B cell (primary cell): ENCODE measurements at regions not wholly inside any gene's neighbourhood (a gene's known extent, or its start where the extent isn't known, plus 50 kb on each side); places are given as distances from the start of the nearest gene placed in this dataset.

Experiments used
- ATAC-seq: fragments of 200-7000 bp; cut with Tn5 transposase; one replicate; pipeline ENCODE4 v1.10.0; 2021; ENCODE audit warnings: low read depth, mild to moderate bottlenecking, moderate number of reproducible peaks, moderate library complexity
- CTCF ChIA-PET: fragments of 350-600 bp; sonication (Branson Sonifier 250); formaldehyde crosslinking; loops from one replicate; lab custom pipeline; 2021; ENCODE audit warnings: antibody characterized with exemption, inconsistent platforms; lab: Charles Lee
- POLR2A ChIA-PET: fragments of 350-600 bp; sonication (Branson Sonifier 250); formaldehyde crosslinking; loops from one replicate; lab custom pipeline; 2021; ENCODE audit warnings: antibody characterized with exemption; lab: Charles Lee
- DNase-seq: peaks from one replicate; pipeline ENCODE4 v3.0.0; 2013
- H2AFZ ChIP-seq: 2 replicates; pipeline ENCODE4 v1.6.1; 2012; ENCODE audit warnings: mild to moderate bottlenecking, low read depth, low read length; ENCODE audit not compliant: insufficient read depth, poor library complexity, severe bottlenecking
- H3K27ac ChIP-seq, 2 donors: 1 replicate in 1 of 2; 2 replicates in 1 of 2; pipeline ENCODE4 v1.5.1; 2012 to 2013; ENCODE audit warnings: low read length in 2 of 2, mild to moderate bottlenecking in 2 of 2, moderate library complexity in 1 of 2
- H3K27me3 ChIP-seq, 4 experiments: fragments of 200-600 bp in 1 of 4; sonication (generic) in 1 of 4; replicated peaks in 1 of 4; 1 replicate in 2 of 4; 2 replicates in 2 of 4; pipeline versions ENCODE4 v1.6.1 to v1.7.0; 2013 to 2016; ENCODE audit warnings: low read length in 3 of 4, mild to moderate bottlenecking in 2 of 4, mixed read lengths in 1 of 4, moderate library complexity in 1 of 4; ENCODE audit not compliant: insufficient read depth in 4 of 4, control insufficient read depth in 3 of 4; ENCODE audit errors: control extremely low read depth in 1 of 4
- H3K36me3 ChIP-seq, 2 experiments: replicated peaks in 1 of 2; 1 replicate in 1 of 2; 2 replicates in 1 of 2; pipeline versions ENCODE4 v1.6.1 to v1.7.1; 2013; ENCODE audit warnings: low read length in 1 of 2; ENCODE audit not compliant: insufficient read depth in 2 of 2, control insufficient read depth in 1 of 2; ENCODE audit errors: control extremely low read depth in 1 of 2, extremely low read depth in 1 of 2
- H3K4me1 ChIP-seq, 2 donors: fragments of 200-600 bp in 1 of 2; sonication (generic) in 1 of 2; 1 replicate in 1 of 2; 2 replicates in 1 of 2; pipeline versions ENCODE4 v1.5.1 to v1.6.1; 2013 to 2017; ENCODE audit warnings: low read length in 2 of 2; ENCODE audit not compliant: control insufficient read depth in 2 of 2, insufficient read depth in 2 of 2
- H3K4me2 ChIP-seq: replicated peaks from 2 replicates; pipeline ENCODE3; 2012; ENCODE audit warnings: mild to moderate bottlenecking, low read depth, low read length; ENCODE audit not compliant: poor library complexity, severe bottlenecking
- H3K4me3 ChIP-seq, 5 experiments: fragments of 200-600 bp in 1 of 5; sonication (generic) in 1 of 5; 1 replicate in 3 of 5; 2 replicates in 2 of 5; pipeline versions ENCODE4 v1.5.1 to v1.7.0; 2011 to 2016; ENCODE audit warnings: low read length in 4 of 5, mild to moderate bottlenecking in 4 of 5, low read depth in 2 of 5, control low read depth in 1 of 5, moderate library complexity in 1 of 5; ENCODE audit not compliant: insufficient read depth in 1 of 5; ENCODE audit errors: control extremely low read depth in 1 of 5, extremely low read depth in 1 of 5
- H3K79me2 ChIP-seq: fragments of 200-600 bp; sonication (generic); one replicate; pipeline ENCODE4 v1.6.0; 2016; ENCODE audit warnings: low read length; ENCODE audit not compliant: control insufficient read depth, insufficient read depth
- H3K9ac ChIP-seq: fragments of 200-600 bp; sonication (generic); 2 replicates; pipeline ENCODE4 v1.6.1; 2017; ENCODE audit warnings: mild to moderate bottlenecking, low read length, moderate library complexity
- H3K9me3 ChIP-seq, 3 donors: one replicate each; pipeline versions ENCODE4 v1.6.1 to v1.7.1; 2013; ENCODE audit warnings: low read length in 2 of 3; ENCODE audit not compliant: control insufficient read depth in 2 of 3, insufficient read depth in 1 of 3; ENCODE audit errors: control extremely low read depth in 1 of 3
- H4K20me1 ChIP-seq: 2 replicates; pipeline ENCODE4 v1.6.0; 2012; ENCODE audit warnings: mild to moderate bottlenecking, low read length; ENCODE audit not compliant: insufficient read depth, control insufficient read depth, poor library complexity, severe bottlenecking
- H3K27ac Mint-ChIP-seq: one replicate; pipeline ENCODE4 v1.8.0; 2021; ENCODE audit warnings: mixed read lengths
- H3K27me3 Mint-ChIP-seq: one replicate; pipeline ENCODE4 v1.8.0; 2021; ENCODE audit warnings: mixed read lengths
- H3K4me1 Mint-ChIP-seq: one replicate; pipeline ENCODE4 v1.8.0; 2021; ENCODE audit warnings: mixed read lengths
- H3K4me3 Mint-ChIP-seq: one replicate; pipeline ENCODE4 v1.8.0; 2021; ENCODE audit warnings: mixed read lengths
- H3K9me3 Mint-ChIP-seq: one replicate; pipeline ENCODE4 v1.8.0; 2022; ENCODE audit warnings: mixed read lengths; ENCODE audit not compliant: insufficient read depth
- CTCF ChIP-seq: fragments of 200-600 bp; IDR thresholded peaks from one replicate; pipeline ENCODE4 v1.8.0; 2022; ENCODE audit warnings: antibody characterized with exemption, mild to moderate bottlenecking
- EZH2 ChIP-seq: IDR thresholded peaks from 2 replicates; pipeline ENCODE4 v1.6.1; 2012; ENCODE audit warnings: borderline replicate concordance, low read depth, mild to moderate bottlenecking, moderate library complexity, low read length; ENCODE audit not compliant: insufficient read depth, poor library complexity, severe bottlenecking
- WGBS: methylation state at CpG from one replicate; pipeline ENCODE4 v1.1.5; 2013; ENCODE audit warnings: missing lambda C conversion rate; ENCODE audit not compliant: insufficient coverage; 5-methylcytosine and 5-hydroxymethylcytosine counted together
- intact Hi-C: fragments of 100-400 bp; cut with micrococcal nuclease; formaldehyde crosslinking; loops from one replicate; pipeline ENCODE4 v1.10.0; 2022

- no peak overlapping the region for H3K9ac ChIP-seq
- POLR2A ChIA-PET: no interaction called here
- no peak overlapping the region for H3K27ac ChIP-seq
- H3K4me2 ChIP-seq: no peak overlapping the region
- TF ChIP-seq CTCF: no peak
- H3K27ac Mint-ChIP-seq: no peak overlapping the region
- H3K4me3 Mint-ChIP-seq: no peak overlapping the region
- no peaks in the 10 kb centered on the region for H3K27me3 ChIP-seq
- no peaks in the 10 kb centered on the region for H3K4me1 Mint-ChIP-seq
- peaks cover 0 to 3% (median 0%) of the 10 kb centered on the region in 3 donors for H3K9me3 ChIP-seq
- H3K79me2 ChIP-seq: no peaks in the 10 kb centered on the region
- CTCF ChIA-PET: no interaction called here
- no peak for ATAC-seq
- H3K4me1 ChIP-seq: no peaks in the 10 kb centered on the region
- H3K4me3 ChIP-seq: no peak overlapping the region
- no peaks in the 10 kb centered on the region for H3K27me3 Mint-ChIP-seq
- no peaks in the 10 kb centered on the region for H3K9me3 Mint-ChIP-seq
- WGBS: no CpG with 5 or more reads among the region's 4 CpGs
- no peaks in the 10 kb centered on the region for H3K36me3 ChIP-seq
- intact Hi-C loops: no loop called here
- H2AFZ ChIP-seq: no peak overlapping the region
- H4K20me1 ChIP-seq: no peaks in the 10 kb centered on the region
- DNase-seq: no peak
Measured at GRCh38 chr1:95657248-95657647, 423.2 kb downstream of the RWDD3 start.

GRCh38 chr1:95659166-95659565 lies 425.2 kb downstream of the RWDD3 start:
- ChIA-PET CTCF (no interaction called here), POLR2A (no interaction called here)
- no peak overlapping the region for H3K9ac ChIP-seq
- WGBS: no CpG with 5 or more reads among the region's 2 CpGs
- H3K4me3 ChIP-seq: no peak overlapping the region
- H3K9me3 ChIP-seq: peaks cover 0 to 8% (median 2%) of the 10 kb centered on the region in 3 donors
- no peak overlapping the region for H2AFZ ChIP-seq
- H3K79me2 ChIP-seq: no peaks in the 10 kb centered on the region
- no peaks in the 10 kb centered on the region for H3K36me3 ChIP-seq
- H3K27me3 Mint-ChIP-seq: no peaks in the 10 kb centered on the region
- no peak overlapping the region for H3K4me3 Mint-ChIP-seq
- no peaks in the 10 kb centered on the region for H4K20me1 ChIP-seq
- no peak overlapping the region for H3K27ac ChIP-seq
- H3K4me1 Mint-ChIP-seq: no peaks in the 10 kb centered on the region
- H3K27me3 ChIP-seq: no peaks in the 10 kb centered on the region
- no peaks in the 10 kb centered on the region for H3K4me1 ChIP-seq
- DNase-seq (no peak), ATAC-seq (no peak)
- intact Hi-C loops: no loop called here
- no peaks in the 10 kb centered on the region for H3K9me3 Mint-ChIP-seq
- TF ChIP-seq EZH2 (no peak), CTCF (no peak)
- H3K27ac Mint-ChIP-seq: no peak overlapping the region
- H3K4me2 ChIP-seq: no peak overlapping the region
